OCI-LY7 (cell line): ENCODE measurements at regions not wholly inside any gene's neighbourhood (a gene's known extent, or its start where the extent isn't known, plus 50 kb on each side); places are given as distances from the start of the nearest gene placed in this dataset.

Source experiments
- CTCF ChIP-seq: fragments of 200-600 bp; sonication (generic); conservative IDR thresholded peaks from 2 replicates; pipeline ENCODE4 v1.5.1; 2014; ENCODE audit warnings: mild to moderate bottlenecking, antibody characterized with exemption, low read length, moderate library complexity, mixed read lengths
- EZH2phosphoT487 ChIP-seq: fragments of 200-600 bp; sonication (generic); IDR thresholded peaks from 2 replicates; pipeline ENCODE4 v1.6.1; 2018; ENCODE audit warnings: low read depth, borderline replicate concordance, mild to moderate bottlenecking, mixed run types, antibody characterized with exemption, low read length, moderate library complexity, mixed read lengths

- TF ChIP-seq CTCF (no peak), EZH2phosphoT487 (no peak)
These were observed 614.2 kb upstream of the CITED2 start for GRCh38 chr6:139988685-139989084.
